ENCODE measurements at regions not wholly inside any gene's neighbourhood (a gene's known extent, or its start where the extent isn't known, plus 50 kb on each side); places are given as distances from the start of the nearest gene placed in this dataset.

GRCh38 chr5:29389993-29390392 lies 1803.5 kb upstream of the CDH6 start:
- no peak overlapping the region for H3K27ac ChIP-seq
- no peak overlapping the region for H3K4me3 ChIP-seq
- H3K27me3 ChIP-seq: no peaks in the 10 kb centered on the region
- in situ Hi-C loops (cut with MboI; ENCODE audit: low pct_ligation_motif_present in 1 of 4, low pct_unique_long_range_greater_than_20kb in 1 of 4, low sequenced_read_pairs in 3 of 4): no loop called here
- no peaks in the 10 kb centered on the region for H3K4me1 ChIP-seq
- no peaks in the 10 kb centered on the region for H3K36me3 ChIP-seq
- 88 to 92% methylated on average over 4 to 7 of the region's 7 CpGs for WGBS, 2 donors (ENCODE audit: low coverage in 1 of 2)
- no peak for DNase-seq
- H3K9me3 ChIP-seq: no peaks in the 10 kb centered on the region
- intact Hi-C loops (cut with DNase I; ENCODE audit: low total_unique reads): no loop called here
- TF ChIP-seq POLR2AphosphoS5 (IDR thresholded peaks at IDR 0.05) (no peak), CTCF (IDR thresholded peaks at IDR 0.05) (no peak), POLR2A (IDR thresholded peaks at IDR 0.05) (no peak), EP300 (IDR thresholded peaks at IDR 0.05; ENCODE audit: low read depth) (no peak)

GRCh38 chr5:29387384-29387783 lies 1806.1 kb upstream of the CDH6 start:
- no peaks in the 10 kb centered on the region for H3K27me3 ChIP-seq
- no peaks in the 10 kb centered on the region for H3K9me3 ChIP-seq
- H3K36me3 ChIP-seq: no peaks in the 10 kb centered on the region
- in situ Hi-C loops (cut with MboI; ENCODE audit: low pct_ligation_motif_present in 1 of 4, low pct_unique_long_range_greater_than_20kb in 1 of 4, low sequenced_read_pairs in 3 of 4) (no loop called here), intact Hi-C loops (cut with DNase I; ENCODE audit: low total_unique reads) (no loop called here)
- WGBS, 2 donors (ENCODE audit: low coverage in 1 of 2): 39 to 40% methylated on average over 1 of the region's 1 CpG
- H3K27ac ChIP-seq: no peak overlapping the region
- no peak for TF ChIP-seq CTCF (IDR thresholded peaks at IDR 0.05)
- TF ChIP-seq EP300 (IDR thresholded peaks at IDR 0.05; ENCODE audit: low read depth): no peak
- TF ChIP-seq POLR2A (IDR thresholded peaks at IDR 0.05): no peak
- no peak for TF ChIP-seq POLR2AphosphoS5 (IDR thresholded peaks at IDR 0.05)
- H3K4me3 ChIP-seq: no peak overlapping the region
- DNase-seq: no peak
- no peaks in the 10 kb centered on the region for H3K4me1 ChIP-seq

- 85 to 100% methylated on average over 3 to 4 of the region's 4 CpGs for WGBS, 2 donors (ENCODE audit: low coverage in 1 of 2)
- intact Hi-C loops (cut with DNase I; ENCODE audit: low total_unique reads) (no loop called here), in situ Hi-C loops (cut with MboI; ENCODE audit: low pct_ligation_motif_present in 1 of 4, low pct_unique_long_range_greater_than_20kb in 1 of 4, low sequenced_read_pairs in 3 of 4) (no loop called here)
- DNase-seq: no peak
- H3K27me3 ChIP-seq: no peaks in the 10 kb centered on the region
- H3K4me3 ChIP-seq: no peak overlapping the region
- H3K4me1 ChIP-seq: no peaks in the 10 kb centered on the region
- no peak overlapping the region for H3K27ac ChIP-seq
- no peaks in the 10 kb centered on the region for H3K36me3 ChIP-seq
- H3K9me3 ChIP-seq: no peaks in the 10 kb centered on the region
- TF ChIP-seq POLR2A (IDR thresholded peaks at IDR 0.05): no peak
- no peak for TF ChIP-seq EP300 (IDR thresholded peaks at IDR 0.05; ENCODE audit: low read depth)
- TF ChIP-seq POLR2AphosphoS5 (IDR thresholded peaks at IDR 0.05): no peak
- TF ChIP-seq CTCF (IDR thresholded peaks at IDR 0.05): no peak
Observed at GRCh38 chr5:29382780-29383179, 1810.7 kb upstream of the CDH6 start.

- no peak overlapping the region for H3K4me3 ChIP-seq
- in situ Hi-C loops (cut with MboI; ENCODE audit: low pct_ligation_motif_present in 1 of 4, low pct_unique_long_range_greater_than_20kb in 1 of 4, low sequenced_read_pairs in 3 of 4) (no loop called here), intact Hi-C loops (cut with DNase I; ENCODE audit: low total_unique reads) (no loop called here)
- no peak for TF ChIP-seq CTCF (IDR thresholded peaks at IDR 0.05)
- no peak for TF ChIP-seq POLR2A (IDR thresholded peaks at IDR 0.05)
- no peak for TF ChIP-seq EP300 (IDR thresholded peaks at IDR 0.05; ENCODE audit: low read depth)
- no peak for TF ChIP-seq POLR2AphosphoS5 (IDR thresholded peaks at IDR 0.05)
- no peaks in the 10 kb centered on the region for H3K9me3 ChIP-seq
- H3K27me3 ChIP-seq: no peaks in the 10 kb centered on the region
- no peak for DNase-seq
- H3K4me1 ChIP-seq: no peaks in the 10 kb centered on the region
- 0% methylated on average over 1 of the region's 1 CpG for WGBS, 2 donors (ENCODE audit: low coverage in 1 of 2)
- H3K27ac ChIP-seq: no peak overlapping the region
- no peaks in the 10 kb centered on the region for H3K36me3 ChIP-seq
Observed at GRCh38 chr5:29380029-29380428, 1813.5 kb upstream of the CDH6 start.
